SK-N-MC (cell line): ENCODE measurements at regions not wholly inside any gene's neighbourhood (a gene's known extent, or its start where the extent isn't known, plus 50 kb on each side); places are given as distances from the start of the nearest gene placed in this dataset.

Source experiments
- EZH2 ChIP-seq: fragments of 200-600 bp; sonication (generic); IDR thresholded peaks from one replicate; pipeline ENCODE4 v1.6.1; 2017; ENCODE audit warnings: antibody characterized with exemption
- POLR2AphosphoS5 ChIP-seq: IDR thresholded peaks from 2 replicates; pipeline ENCODE4 v1.6.1; 2012; ENCODE audit warnings: mild to moderate bottlenecking, low read depth, low read length, borderline replicate concordance

- TF ChIP-seq POLR2AphosphoS5 (no peak), EZH2 (no peak)
These were observed 100.8 kb upstream of the B3GAT1 start for GRCh38 chr11:134512571-134513538.
